ENCODE measurements at regions not wholly inside any gene's neighbourhood (a gene's known extent, or its start where the extent isn't known, plus 50 kb on each side); places are given as distances from the start of the nearest gene placed in this dataset.

DNA sequence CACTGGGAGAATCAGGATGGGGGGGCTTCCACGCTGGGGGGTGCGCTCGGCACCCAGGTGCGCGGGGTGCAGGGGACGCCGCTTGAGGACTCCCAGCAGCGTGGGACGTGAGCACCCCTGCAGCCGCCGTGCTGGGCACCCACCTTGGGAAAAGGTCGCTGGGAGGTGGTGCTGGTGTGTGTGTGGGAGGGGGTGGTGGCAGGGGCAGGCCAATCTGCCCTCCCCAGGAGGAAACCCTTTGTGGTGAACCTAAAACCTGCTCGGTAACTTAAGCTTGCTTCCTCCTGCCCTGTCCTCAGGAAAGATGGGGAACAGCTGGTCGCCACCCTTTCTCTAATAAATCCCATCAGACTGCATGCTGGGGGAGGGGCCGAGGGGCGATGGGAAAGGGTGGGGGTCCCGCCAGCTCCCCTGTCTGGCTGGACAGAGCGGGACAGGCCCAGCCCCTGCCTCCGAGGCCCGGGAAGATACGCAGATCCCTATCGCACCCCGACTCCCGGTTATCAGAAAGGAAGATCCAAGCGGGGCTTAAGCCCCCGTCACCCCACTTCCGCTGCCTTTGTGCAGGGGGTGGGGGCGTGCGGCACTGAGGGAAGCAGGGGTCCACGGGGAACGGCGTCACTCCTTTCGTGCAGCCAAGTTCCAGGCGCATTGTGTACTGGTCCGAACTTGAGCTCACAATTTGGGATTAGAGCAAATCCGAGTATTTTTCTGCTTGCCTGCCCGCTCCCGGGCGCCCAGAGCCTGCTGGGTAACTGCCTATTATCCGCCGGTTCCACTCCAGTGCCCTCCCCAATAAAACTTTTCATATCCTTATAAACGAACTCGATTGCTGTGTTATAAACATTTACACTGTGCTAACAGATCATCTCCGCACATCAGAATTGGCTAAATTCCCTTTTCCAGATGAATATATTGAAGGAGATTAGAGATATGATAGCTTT is 64.6 kb downstream of the UNCX start:
- TF ChIP-seq, protein P1, sequence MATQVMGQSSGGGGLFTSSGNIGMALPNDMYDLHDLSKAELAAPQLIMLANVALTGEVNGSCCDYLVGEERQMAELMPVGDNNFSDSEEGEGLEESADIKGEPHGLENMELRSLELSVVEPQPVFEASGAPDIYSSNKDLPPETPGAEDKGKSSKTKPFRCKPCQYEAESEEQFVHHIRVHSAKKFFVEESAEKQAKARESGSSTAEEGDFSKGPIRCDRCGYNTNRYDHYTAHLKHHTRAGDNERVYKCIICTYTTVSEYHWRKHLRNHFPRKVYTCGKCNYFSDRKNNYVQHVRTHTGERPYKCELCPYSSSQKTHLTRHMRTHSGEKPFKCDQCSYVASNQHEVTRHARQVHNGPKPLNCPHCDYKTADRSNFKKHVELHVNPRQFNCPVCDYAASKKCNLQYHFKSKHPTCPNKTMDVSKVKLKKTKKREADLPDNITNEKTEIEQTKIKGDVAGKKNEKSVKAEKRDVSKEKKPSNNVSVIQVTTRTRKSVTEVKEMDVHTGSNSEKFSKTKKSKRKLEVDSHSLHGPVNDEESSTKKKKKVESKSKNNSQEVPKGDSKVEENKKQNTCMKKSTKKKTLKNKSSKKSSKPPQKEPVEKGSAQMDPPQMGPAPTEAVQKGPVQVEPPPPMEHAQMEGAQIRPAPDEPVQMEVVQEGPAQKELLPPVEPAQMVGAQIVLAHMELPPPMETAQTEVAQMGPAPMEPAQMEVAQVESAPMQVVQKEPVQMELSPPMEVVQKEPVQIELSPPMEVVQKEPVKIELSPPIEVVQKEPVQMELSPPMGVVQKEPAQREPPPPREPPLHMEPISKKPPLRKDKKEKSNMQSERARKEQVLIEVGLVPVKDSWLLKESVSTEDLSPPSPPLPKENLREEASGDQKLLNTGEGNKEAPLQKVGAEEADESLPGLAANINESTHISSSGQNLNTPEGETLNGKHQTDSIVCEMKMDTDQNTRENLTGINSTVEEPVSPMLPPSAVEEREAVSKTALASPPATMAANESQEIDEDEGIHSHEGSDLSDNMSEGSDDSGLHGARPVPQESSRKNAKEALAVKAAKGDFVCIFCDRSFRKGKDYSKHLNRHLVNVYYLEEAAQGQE (IDR thresholded peaks at IDR 0.05; ENCODE audit: insufficient read depth in 1 of 2, low read depth in 2 of 2, low read length in 2 of 2) = no peak
- no peak for TF ChIP-seq POLR2AphosphoS5 (IDR thresholded peaks at IDR 0.05; ENCODE audit: low read depth, low read length)
- TF ChIP-seq SIN3A (IDR thresholded peaks at IDR 0.05; ENCODE audit: borderline replicate concordance, insufficient read depth, low read length) = no peak
- no peak for TF ChIP-seq FOXP2 (optimal IDR thresholded peaks at IDR 0.05; ENCODE audit: borderline replicate concordance, extremely low read depth, extremely low read length, insufficient read depth)
- TF ChIP-seq TAF1 (IDR thresholded peaks at IDR 0.05; ENCODE audit: borderline replicate concordance, insufficient read depth, low read length) = no peak

DNA sequence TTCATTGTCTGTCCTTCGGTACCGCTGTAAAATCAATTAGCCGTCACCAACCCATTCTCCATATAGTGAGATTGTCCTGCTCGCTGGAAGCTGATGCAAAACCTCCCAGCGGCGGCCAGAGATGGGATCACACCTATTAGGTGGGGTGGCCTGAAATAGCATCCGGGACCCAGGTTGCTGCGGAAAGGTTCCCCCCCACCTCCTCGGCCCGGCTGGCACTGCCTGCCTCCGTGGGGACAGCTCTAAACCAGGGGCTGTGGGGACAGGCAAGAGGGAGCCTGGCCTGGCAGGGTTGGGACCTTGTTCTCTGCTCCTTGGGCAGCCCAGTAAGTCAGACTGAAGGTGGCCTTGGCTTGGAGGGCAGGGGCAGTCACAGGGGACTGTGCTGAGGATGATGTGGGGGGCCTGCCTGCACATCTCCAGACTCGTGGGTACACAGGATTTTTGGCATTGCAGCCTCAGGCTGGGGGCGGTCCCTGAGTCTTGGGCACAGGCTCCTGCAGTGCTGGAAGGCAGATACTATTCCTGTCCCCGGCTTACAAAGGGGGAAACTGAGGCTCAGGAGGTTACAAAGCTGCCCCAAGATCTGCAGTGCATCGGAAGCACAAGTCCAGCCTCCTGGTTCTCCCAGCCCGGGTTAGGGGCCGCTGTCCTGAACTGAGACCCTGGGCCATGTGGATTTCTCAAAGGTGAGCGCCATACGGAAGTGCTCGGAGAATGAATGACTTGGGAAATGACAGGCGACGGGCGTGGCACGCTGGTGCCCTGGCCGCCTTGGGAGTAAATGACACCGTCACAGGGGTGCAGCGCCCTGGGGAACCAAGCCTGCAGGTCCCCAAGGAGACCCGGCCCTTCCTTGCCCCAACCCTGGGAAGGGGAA is 65.6 kb downstream of the UNCX start:
- TF ChIP-seq SIN3A (IDR thresholded peaks at IDR 0.05; ENCODE audit: borderline replicate concordance, insufficient read depth, low read length) (no peak), TAF1 (IDR thresholded peaks at IDR 0.05; ENCODE audit: borderline replicate concordance, insufficient read depth, low read length) (no peak), POLR2AphosphoS5 (IDR thresholded peaks at IDR 0.05; ENCODE audit: low read depth, low read length) (no peak), FOXP2 (optimal IDR thresholded peaks at IDR 0.05; ENCODE audit: borderline replicate concordance, extremely low read depth, extremely low read length, insufficient read depth) (no peak)
- TF ChIP-seq, protein P1 (IDR thresholded peaks at IDR 0.05; ENCODE audit: insufficient read depth in 1 of 2, low read depth in 2 of 2, low read length in 2 of 2) = no peak

DNA sequence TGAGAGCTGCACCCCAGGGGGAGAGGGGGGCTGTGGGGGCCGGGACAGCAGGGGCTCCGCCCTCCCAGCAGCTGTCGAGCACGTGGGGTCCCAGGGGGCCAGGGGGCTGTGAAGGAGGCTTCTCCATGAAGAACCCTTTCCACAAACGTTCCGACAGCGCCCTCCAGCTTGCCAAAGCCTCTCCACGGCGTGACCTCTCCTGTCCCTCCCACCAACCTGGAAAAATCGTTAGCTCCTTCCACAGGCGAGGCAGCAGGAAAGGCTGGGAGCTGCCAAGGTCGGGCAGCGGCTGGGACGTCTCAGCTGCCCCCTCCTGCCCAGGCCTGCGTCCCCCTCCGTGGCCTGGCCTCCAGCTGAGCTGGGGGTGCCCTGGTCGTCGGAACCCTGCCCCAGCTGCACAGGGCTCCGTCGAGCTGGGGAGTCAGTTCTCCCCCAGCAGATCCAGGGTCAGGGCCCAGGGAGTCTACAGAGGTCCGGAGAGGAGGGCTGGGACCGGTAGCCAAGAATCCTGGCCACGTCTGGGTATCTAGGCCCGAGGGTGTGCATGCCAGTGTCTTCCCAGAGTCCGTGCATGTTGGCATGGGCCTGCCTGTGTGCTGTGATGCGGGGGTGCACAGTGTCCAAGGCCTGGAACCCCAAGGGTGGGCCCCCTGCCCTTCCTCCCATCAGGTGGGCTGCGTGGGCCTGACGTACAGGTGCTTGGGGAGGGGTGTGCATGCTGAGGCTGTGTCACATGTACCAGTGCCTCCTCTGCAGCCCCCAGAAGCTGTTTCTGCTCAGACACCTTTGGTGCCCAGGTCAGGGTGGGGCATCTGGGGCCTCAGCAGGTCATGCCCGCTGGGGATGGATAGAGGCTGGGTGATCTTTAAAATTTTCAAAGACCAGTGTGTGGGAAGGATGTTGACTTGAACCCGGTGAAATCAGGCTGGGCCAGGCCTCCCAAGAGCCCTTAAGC is 66.5 kb downstream of the UNCX start:
- TF ChIP-seq, protein P1 (IDR thresholded peaks at IDR 0.05; ENCODE audit: insufficient read depth in 1 of 2, low read depth in 2 of 2, low read length in 2 of 2) = no peak
- no peak for TF ChIP-seq SIN3A (IDR thresholded peaks at IDR 0.05; ENCODE audit: borderline replicate concordance, insufficient read depth, low read length)
- no peak for TF ChIP-seq TAF1 (IDR thresholded peaks at IDR 0.05; ENCODE audit: borderline replicate concordance, insufficient read depth, low read length)

DNA sequence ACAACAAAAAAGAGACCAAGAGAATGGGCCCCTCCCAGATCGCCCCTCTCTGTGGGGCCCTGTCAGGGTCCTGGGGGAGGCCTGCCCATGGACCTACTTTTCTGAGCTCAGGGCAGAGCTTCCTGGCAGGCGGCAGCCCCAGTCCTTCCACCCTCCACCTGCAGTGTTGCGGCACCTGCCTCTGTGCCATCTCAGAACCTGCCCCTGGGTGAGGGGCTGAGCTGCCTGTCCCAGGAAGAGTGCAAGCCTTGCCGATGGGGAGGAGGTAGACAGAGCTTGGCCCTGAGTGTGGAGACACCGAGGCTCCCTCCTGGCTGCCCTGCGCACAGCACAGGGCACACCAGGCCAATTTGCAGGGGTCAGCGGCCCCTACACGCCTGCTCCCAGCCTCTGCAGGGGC is 67.5 kb downstream of the UNCX start:
- TF ChIP-seq, protein P1 (IDR thresholded peaks at IDR 0.05; ENCODE audit: insufficient read depth in 1 of 2, low read depth in 2 of 2, low read length in 2 of 2) = no peak
- TF ChIP-seq SIN3A (IDR thresholded peaks at IDR 0.05; ENCODE audit: borderline replicate concordance, insufficient read depth, low read length) (no peak), FOXP2 (optimal IDR thresholded peaks at IDR 0.05; ENCODE audit: borderline replicate concordance, extremely low read depth, extremely low read length, insufficient read depth) (no peak), POLR2AphosphoS5 (IDR thresholded peaks at IDR 0.05; ENCODE audit: low read depth, low read length) (no peak), TAF1 (IDR thresholded peaks at IDR 0.05; ENCODE audit: borderline replicate concordance, insufficient read depth, low read length) (no peak)
